ENCODE measurements at regions not wholly inside any gene's neighbourhood (a gene's known extent, or its start where the extent isn't known, plus 50 kb on each side); places are given as distances from the start of the nearest gene placed in this dataset.

DNA sequence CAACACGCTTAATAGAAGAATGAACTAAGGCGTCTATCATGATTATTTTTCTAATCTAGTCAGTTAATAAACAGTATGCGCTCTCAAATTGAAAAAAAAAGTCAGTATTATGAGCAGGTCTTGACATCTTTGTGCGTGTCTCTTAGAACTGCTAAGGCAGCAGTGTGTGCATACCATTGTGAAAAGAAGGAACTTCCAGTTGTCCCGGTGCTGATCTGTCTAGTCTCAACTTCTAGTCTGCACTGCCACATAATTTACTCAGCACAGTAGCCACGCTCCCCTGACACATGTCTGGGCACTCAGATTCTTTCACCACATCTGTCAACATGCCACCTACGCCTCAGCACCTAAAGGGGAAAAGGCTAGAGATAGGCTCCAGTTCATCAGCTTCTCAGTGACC lies 61.1 kb upstream of the SPDEF start:
- Histone ChIP-seq H3K79me1 (ENCODE audit: low read depth in 1 of 2, low read length in 2 of 2) (peaks cover 19 to 44% of the 10 kb centered on the region in 2 experiments), H2BK15ac (ENCODE audit: low read depth, low read length) (no peak overlapping the region), H3K4ac (ENCODE audit: low read depth, low read length) (no peak overlapping the region), H2AK5ac (ENCODE audit: low read depth, low read length) (no peak overlapping the region), H4K20me1 (ENCODE audit: insufficient read depth, low read length) (no peaks in the 10 kb centered on the region), H4K91ac (ENCODE audit: insufficient read depth, low read depth, low read length) (no peak overlapping the region), H2AK9ac (replicated peaks; ENCODE audit: low read depth, low read length, poor library complexity) (no peak overlapping the region), H3K56ac (ENCODE audit: extremely low read depth, insufficient read depth, low read length) (no peak overlapping the region), H2BK20ac (ENCODE audit: low read depth, low read length) (no peak overlapping the region), H3K14ac (replicated peaks; ENCODE audit: low read depth, low read length) (no peak overlapping the region), H3K18ac (ENCODE audit: low read depth, low read length) (no peak overlapping the region), H2BK120ac (ENCODE audit: low read depth, low read length) (no peak overlapping the region), H3K36me3 (ENCODE audit: control insufficient read depth, insufficient read depth, low read length) (peaks cover 3% of the 10 kb centered on the region; the same call in 1 of the 2 replicates), H3K27ac (ENCODE audit: insufficient read depth, low read length) (no peak overlapping the region), H3K9me1 (ENCODE audit: insufficient read depth, low read length) (peaks cover 3% of the 10 kb centered on the region), H3K4me3 (ENCODE audit: insufficient read depth, low read depth, low read length) (no peak overlapping the region), H3K27me3 (ENCODE audit: control insufficient read depth, insufficient read depth, low read length) (no peaks in the 10 kb centered on the region), H4K5ac (ENCODE audit: low read depth, low read length) (no peak overlapping the region), H3K9ac (ENCODE audit: low read depth, low read length) (no peak overlapping the region), H2BK5ac (ENCODE audit: low read depth, low read length, poor library complexity, severe bottlenecking) (no peak overlapping the region), H4K8ac (ENCODE audit: low read depth in 2 of 2, low read length in 2 of 2) (no peak overlapping the region), H3K4me1 (ENCODE audit: control insufficient read depth, insufficient read depth, low read length) (no peaks in the 10 kb centered on the region), H3K4me2 (ENCODE audit: low read depth, low read length) (no peak overlapping the region), H2AFZ (replicated peaks; ENCODE audit: low read length, poor library complexity) (no peak overlapping the region), H3K23ac (ENCODE audit: low read depth, low read length) (no peak overlapping the region), H3K9me3 (ENCODE audit: control insufficient read depth, insufficient read depth, low read length) (no peaks in the 10 kb centered on the region)
- no peak for DNase-seq
- in situ Hi-C loops (cut with MboI; ENCODE audit: low sequenced_read_pairs) = no loop called here
- ATAC-seq (ENCODE audit: low read depth) = no peak
- intact Hi-C loops (cut with micrococcal nuclease) = no loop called here
- BruUV-seq (replicated peaks) = no TSS peak
- 90% methylated on average over 2 of the region's 7 CpGs; no CpG with 5 or more reads in 1 of the 2 experiments for WGBS, 2 experiments (ENCODE audit: extremely low coverage in 2 of 2, insufficient read length in 1 of 2)
- POLR2A ChIA-PET (ENCODE audit: unreplicated experiment) = no interaction called here
- dilution Hi-C loops (cut with HindIII; ENCODE audit: low sequenced_read_pairs, unreplicated experiment) = no loop called here
- CTCF ChIA-PET = no interaction called here
- TF ChIP-seq POLR2A (IDR thresholded peaks at IDR 0.05; ENCODE audit: low read depth, low read length) = no peak
